ENCODE measurements at regions not wholly inside any gene's neighbourhood (a gene's known extent, or its start where the extent isn't known, plus 50 kb on each side); places are given as distances from the start of the nearest gene placed in this dataset.
A peak's percentile ranks its signal among the peaks of the same experiment; 100 is the strongest.

DNA sequence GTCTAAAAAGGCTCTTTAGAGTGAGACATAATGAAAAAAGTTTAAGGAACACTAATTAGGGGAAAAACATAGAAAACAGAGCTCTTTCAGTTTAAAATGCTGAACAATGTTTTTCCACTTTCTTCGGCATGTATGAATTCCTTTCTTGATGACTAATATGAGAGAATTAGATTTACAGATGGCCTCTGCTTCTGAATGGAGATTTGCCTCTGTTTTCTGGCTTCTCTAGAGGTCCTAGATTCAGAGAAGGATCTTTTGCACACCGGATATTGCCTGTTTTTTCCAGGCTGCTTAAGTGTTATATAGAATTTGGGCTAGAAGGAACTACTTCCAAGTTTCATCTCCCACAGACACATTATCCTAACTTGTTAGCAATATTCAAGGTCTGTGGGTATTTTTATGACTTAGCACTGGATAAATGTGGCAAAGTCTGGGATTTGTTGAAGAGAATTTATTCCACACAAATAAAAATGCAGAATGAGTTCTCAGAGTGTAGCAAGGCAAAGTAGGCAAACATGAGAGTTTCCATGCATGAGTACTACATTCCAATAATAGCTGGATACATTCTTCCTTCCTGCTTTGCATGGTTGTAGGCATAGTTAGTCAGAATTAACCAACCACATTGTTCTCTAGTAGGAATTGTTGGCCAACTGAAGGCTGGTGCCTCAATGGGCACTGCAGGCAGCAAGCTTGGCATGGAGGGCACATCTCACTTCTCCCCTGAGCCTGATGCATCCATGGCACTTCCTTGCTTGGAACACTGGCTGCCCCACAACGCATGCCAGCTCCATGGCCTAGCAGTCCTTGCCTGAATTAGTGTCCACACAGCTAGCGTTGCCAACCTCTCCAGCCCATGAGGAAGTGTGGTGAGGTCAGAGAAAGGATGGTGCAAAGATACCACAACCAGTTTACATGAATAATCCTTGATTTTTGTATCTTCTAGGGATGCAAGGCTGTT lies 224.2 kb downstream of the CLIC5 start:
- H3K4me3 ChIP-seq (replicated peaks in 1 of 3): no peak overlapping the region
- no peaks in the 10 kb centered on the region for H3K9me3 ChIP-seq
- H3K4me1 ChIP-seq: no peaks in the 10 kb centered on the region
- no peaks in the 10 kb centered on the region for H3K27me3 ChIP-seq
- TF ChIP-seq, protein P1, sequence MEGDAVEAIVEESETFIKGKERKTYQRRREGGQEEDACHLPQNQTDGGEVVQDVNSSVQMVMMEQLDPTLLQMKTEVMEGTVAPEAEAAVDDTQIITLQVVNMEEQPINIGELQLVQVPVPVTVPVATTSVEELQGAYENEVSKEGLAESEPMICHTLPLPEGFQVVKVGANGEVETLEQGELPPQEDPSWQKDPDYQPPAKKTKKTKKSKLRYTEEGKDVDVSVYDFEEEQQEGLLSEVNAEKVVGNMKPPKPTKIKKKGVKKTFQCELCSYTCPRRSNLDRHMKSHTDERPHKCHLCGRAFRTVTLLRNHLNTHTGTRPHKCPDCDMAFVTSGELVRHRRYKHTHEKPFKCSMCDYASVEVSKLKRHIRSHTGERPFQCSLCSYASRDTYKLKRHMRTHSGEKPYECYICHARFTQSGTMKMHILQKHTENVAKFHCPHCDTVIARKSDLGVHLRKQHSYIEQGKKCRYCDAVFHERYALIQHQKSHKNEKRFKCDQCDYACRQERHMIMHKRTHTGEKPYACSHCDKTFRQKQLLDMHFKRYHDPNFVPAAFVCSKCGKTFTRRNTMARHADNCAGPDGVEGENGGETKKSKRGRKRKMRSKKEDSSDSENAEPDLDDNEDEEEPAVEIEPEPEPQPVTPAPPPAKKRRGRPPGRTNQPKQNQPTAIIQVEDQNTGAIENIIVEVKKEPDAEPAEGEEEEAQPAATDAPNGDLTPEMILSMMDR (IDR thresholded peaks at IDR 0.05): no peak
- TF ChIP-seq POLR2A (IDR thresholded peaks at IDR 0.05): no peak
- no peak overlapping the region for H3K27ac ChIP-seq
- WGBS, 2 donors: 85 to 88% methylated on average over 4 of the region's 4 CpGs
- no peak for DNase-seq
- no peaks in the 10 kb centered on the region for H3K36me3 ChIP-seq
- intact Hi-C loops (cut with DNase I): no loop called here

DNA sequence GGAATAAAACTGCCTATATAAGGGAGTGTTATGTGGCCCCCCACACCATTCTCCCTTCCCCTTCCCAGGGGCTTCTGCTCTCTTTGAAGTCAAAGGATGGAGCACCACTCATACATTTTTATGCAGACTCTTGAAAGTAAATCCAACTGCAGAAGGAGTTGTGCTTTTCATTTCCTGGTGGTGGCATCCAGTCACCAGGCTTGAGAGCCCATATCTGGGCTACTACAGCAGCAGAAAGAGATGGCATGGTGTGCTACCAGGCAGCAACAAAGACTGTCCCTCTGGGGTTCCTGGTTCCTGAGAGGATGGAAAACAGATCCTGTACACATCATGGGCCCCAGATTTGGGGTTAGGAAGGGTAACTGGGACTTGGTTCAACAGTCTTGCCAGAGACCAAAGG lies 226.4 kb downstream of the CLIC5 start:
- Histone ChIP-seq H3K27ac (no peak overlapping the region), H3K4me1 (no peaks in the 10 kb centered on the region), H3K4me3 (replicated peaks in 1 of 3) (no peak overlapping the region), H3K27me3 (no peaks in the 10 kb centered on the region), H3K9me3 (no peaks in the 10 kb centered on the region), H3K36me3 (no peaks in the 10 kb centered on the region)
- TF ChIP-seq, protein P1 (IDR thresholded peaks at IDR 0.05): no peak
- TF ChIP-seq POLR2A (IDR thresholded peaks at IDR 0.05): no peak
- intact Hi-C loops (cut with DNase I): no loop called here
- DNase-seq: no peak

DNA sequence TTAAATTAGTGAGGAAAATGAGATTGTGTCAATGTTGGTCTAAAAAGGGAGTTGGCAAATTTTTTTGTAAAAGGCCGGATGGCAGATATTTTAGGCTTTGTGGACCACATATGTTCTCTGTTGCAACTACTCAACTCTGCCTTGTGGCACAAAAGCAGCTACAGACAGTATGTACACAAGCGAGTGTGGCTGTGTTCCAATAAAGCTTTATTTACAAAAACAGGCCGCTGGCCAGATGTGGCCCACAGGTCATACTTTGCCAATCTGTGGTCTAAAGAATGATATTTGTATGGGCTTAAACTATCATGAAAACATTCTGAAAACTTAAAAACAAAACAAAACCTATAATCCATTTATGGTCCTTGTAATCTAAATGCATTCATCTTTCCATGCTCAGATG lies 228.3 kb downstream of the CLIC5 start:
- Histone ChIP-seq H3K4me1 (no peaks in the 10 kb centered on the region), H3K4me3 (replicated peaks in 1 of 3) (no peak overlapping the region), H3K9me3 (no peaks in the 10 kb centered on the region), H3K36me3 (no peaks in the 10 kb centered on the region), H3K27ac (no peak overlapping the region), H3K27me3 (no peaks in the 10 kb centered on the region)
- intact Hi-C loops (cut with DNase I): no loop called here
- 92 to 93% methylated on average over 3 of the region's 3 CpGs for WGBS, 2 donors
- TF ChIP-seq, protein P1 (IDR thresholded peaks at IDR 0.05): no peak
- no peak for TF ChIP-seq POLR2A (IDR thresholded peaks at IDR 0.05)
- DNase-seq: no peak

DNA sequence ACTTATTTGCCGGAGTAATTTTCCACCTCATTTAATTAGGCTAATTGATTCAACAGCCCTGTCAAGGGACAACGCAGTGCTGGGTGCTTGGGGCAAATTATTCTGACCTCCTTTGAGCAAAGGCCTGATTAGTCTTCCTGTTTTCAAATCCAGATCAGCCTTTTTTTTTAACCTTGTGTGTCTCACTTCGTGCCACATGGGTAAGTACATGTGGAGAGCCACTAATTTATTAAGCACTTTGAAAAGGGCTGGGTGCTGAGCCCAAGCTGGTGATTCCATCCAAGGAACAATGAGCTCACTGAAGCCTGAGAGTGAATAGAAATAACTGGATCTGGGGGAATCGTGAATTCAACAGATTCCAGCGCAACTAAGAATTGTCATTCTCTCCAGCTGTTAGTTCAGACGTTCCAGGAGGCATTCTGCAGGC lies 229.3 kb downstream of the CLIC5 start:
- no peaks in the 10 kb centered on the region for H3K36me3 ChIP-seq
- H3K27me3 ChIP-seq: no peaks in the 10 kb centered on the region
- no peak overlapping the region for H3K27ac ChIP-seq
- H3K9me3 ChIP-seq: no peaks in the 10 kb centered on the region
- DNase-seq: peak in 1 of 2 donors; percentile 20
- TF ChIP-seq, protein P1 (IDR thresholded peaks at IDR 0.05): no peak
- TF ChIP-seq POLR2A (IDR thresholded peaks at IDR 0.05): no peak
- intact Hi-C loops (cut with DNase I): no loop called here
- H3K4me3 ChIP-seq (replicated peaks in 1 of 3): no peak overlapping the region
- no peaks in the 10 kb centered on the region for H3K4me1 ChIP-seq
- WGBS, 2 donors: 52 to 73% methylated on average over 6 of the region's 6 CpGs

DNA sequence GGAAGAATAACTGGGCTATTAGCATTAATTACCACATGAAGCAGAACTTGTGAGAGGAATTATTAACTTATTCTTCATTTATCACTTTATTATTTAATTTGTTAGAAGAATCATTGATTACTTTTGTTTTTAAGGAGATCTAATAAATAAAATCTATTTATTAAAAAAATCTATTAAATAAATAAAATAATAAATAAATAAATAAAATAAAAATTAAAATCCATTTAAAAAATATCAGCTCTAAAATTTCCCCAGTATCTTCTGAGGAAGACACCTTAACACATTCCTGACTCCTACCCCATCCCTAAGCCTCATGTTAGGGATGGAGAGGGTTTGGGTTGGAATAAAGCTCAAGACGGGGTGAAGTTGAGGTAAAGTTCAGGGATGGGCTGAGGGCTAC lies 231.4 kb downstream of the CLIC5 start:
- H3K36me3 ChIP-seq: no peaks in the 10 kb centered on the region
- intact Hi-C loops (cut with DNase I): no loop called here
- H3K9me3 ChIP-seq: no peaks in the 10 kb centered on the region
- no peaks in the 10 kb centered on the region for H3K4me1 ChIP-seq
- H3K4me3 ChIP-seq (replicated peaks in 1 of 3): no peak overlapping the region
- no peak overlapping the region for H3K27ac ChIP-seq
- H3K27me3 ChIP-seq: no peaks in the 10 kb centered on the region
- DNase-seq: no peak
- TF ChIP-seq, protein P1 (IDR thresholded peaks at IDR 0.05): no peak
- no peak for TF ChIP-seq POLR2A (IDR thresholded peaks at IDR 0.05)
- WGBS, 2 donors: 96 to 98% methylated on average over 1 of the region's 1 CpG
